ENCODE measurements at regions not wholly inside any gene's neighbourhood (a gene's known extent, or its start where the extent isn't known, plus 50 kb on each side); places are given as distances from the start of the nearest gene placed in this dataset.
"Not testable (repeated sequence)": the region's sequence is repeated elsewhere in the genome, so short reads cannot be mapped to it uniquely, and the experiment has no call there.

DNA sequence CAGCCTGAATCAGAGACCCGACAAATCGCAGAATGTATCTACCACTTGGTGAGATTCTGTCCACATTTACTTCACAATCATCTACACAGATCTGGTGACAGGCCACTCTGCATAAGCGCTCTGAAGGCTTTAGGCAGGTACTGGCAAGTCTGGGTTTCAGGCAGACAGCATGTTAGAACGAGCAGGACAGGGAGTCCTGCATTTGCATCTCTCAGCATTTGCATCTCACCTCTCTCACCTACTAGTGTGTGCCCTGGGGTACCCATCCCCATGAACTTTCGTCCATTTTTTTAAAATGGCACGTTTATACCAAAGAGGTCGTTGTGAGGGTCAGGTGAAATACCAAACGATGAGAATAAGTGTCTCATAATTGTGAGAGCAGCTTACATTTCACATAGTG is 108.2 kb downstream of the SPATA31A1 start:
- DNase-seq (ENCODE audit: low read depth): not testable (repeated sequence)

DNA sequence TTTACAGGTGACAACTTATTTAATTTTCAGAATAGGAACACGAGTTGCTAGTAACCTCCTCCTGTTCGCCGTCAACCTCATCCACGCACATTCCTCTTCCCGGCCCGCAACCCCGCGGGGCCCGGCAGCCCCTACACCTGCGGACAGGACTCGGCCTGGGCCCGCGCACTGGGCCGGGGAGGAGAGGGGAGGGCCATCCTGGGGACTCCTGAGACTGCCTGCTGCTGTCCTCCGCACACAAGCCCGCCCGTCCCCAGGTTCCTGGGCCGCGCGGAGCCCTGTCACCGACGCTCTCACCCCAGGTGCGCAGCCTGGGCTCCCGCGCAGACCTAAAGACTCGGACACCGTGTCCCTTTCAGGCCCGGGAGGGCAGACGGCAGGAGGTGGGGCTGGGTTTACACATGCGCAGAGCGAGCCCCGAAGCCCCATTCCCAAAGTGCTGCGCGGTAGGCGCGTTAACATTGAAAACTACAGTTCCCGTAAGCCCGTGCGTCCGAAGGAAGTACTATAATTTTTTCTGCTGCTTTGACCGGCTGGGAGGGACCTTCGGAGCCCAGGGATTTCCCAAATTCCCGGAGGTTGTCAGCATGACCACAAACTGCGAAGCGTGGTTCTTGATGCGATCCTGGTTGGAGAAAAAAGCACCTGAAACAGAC is 108.8 kb downstream of the SPATA31A1 start:
- peak; percentile 73 for DNase-seq (ENCODE audit: low read depth)

DNA sequence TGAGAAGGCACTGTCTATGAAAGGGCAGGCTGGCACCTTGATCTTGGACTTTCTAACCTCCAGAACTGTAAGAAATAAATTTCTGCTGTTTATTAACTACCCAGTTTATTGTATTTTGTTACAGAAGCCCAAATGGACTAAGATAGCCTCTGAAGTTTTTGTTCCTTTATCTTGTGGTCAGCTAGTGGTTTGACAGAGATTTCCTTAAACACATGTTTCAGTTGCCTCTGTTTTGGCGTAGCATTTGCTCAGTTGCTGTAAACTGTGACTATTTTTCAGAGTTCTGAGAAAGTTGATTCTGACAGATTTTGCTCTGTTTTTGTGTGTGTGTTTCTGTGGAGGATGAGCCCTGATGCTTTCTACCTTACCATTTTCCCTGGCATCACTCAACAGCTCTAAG is 119.0 kb downstream of the SPATA31A1 start:
- DNase-seq (ENCODE audit: low read depth): not testable (repeated sequence)

DNA sequence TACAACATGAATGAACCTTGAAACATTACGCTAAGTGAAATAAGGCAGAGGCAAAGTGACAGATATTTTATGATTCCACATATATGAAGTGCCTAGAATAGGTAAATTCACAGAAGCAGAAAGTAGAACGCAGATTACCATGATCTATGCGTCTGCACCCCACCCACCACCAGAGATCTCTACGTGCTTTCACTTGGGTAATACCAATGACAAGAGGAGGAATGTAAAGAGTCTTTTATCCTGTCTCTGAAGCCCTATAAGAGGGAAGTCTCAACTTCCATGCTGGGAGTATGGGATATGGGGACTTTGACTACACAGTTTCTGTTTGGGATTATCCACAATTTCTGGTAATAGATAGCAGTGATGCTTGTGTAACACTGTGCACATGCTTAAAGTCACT is 127.6 kb downstream of the SPATA31A1 start:
- DNase-seq (ENCODE audit: low read depth): not testable (repeated sequence)

DNA sequence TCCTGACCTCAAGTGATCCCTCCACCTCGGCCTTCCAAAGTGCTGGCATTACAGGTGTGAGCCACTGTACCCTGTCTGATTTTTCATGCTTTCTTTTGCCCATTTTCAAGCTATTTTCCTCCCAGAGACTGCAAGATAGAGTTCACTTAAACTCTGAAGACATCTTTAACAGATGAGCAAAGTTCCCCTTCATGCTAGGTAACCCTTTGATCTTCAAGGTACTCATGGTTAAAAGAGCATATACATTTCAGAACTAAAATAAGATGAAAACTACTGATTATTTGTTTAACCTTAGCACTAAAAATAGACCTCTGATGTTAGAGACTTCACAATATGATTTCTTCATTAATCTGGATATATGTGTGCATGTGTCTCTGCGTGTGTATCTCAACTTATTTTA is 128.4 kb downstream of the SPATA31A1 start:
- DNase-seq (ENCODE audit: low read depth): not testable (repeated sequence)

DNA sequence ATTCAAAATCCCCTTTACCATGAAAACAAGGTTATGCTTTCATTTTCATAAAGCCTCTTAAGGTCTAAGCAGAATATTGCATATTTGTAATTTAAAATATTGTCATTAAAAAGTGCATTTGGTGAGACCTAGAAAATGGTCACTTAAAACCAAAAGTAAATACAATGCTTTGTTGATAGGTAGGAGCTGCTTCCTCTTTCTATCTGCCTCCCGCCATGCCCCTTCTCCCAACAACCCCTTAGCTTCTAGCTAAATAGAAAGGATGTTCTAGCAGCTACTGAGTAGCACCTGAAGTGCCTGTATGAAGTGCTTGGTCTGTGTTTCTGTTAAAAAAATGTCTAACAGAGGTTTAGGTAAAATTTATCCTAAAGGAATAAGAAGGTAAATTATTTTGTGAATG is 128.8 kb downstream of the SPATA31A1 start:
- DNase-seq (ENCODE audit: low read depth): not testable (repeated sequence)

DNA sequence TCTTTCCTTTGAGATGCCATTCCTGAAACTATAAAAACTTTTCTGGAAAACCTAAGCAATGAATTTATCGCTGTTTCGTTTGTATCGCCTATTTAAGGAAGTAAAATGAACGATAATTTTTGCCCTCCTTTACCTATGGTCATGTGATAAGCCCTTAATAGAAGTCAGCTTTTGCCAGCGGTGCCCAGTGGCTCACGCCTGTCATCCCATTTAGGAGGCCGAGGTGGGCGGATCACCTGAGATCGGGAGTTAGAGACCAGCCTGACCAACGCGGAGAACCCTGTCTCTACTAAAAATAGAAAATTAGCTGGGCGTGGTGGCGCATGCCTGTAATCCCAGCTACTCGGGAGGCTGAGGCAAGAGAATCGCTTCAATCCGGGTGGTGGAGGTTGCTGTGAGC is 132.0 kb downstream of the SPATA31A1 start:
- not testable (repeated sequence) for DNase-seq (ENCODE audit: low read depth)

DNA sequence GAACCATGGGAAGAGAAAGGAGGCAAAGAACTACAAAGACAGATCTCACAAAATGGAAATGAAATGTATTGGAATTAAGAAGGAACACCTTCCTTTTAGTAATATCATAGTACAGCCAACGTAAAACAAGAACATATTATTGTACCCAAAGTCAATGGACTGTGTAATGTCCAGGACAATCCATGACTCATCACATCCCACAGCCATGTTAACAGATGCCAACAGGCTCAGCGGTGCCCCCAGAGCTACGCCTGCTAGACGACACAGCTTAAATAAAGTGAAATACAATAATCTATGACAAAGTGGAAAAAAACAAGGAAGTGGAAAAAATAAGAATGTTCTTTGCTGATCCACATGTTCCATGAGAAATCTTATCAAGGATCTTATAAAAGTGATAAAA is 140.8 kb downstream of the SPATA31A1 start:
- DNase-seq (ENCODE audit: low read depth): not testable (repeated sequence)

DNA sequence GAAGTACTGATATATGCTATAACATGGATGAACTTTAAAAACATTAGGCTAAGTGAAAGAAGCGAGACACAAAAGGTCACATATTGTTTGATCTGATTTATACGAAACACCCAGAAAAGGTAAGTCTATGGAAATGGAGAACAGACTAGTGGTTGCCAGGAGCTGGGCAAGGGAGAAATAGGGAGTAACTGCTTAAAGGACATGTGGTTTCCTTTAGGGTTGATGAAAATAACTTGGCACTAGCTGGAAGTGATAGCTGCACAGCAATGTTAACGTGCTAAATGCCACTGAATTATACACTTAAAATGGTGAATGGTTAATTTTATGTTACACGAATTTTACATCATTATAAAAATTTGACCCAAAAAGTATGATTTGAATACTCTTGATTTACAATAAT is 147.7 kb downstream of the SPATA31A1 start:
- not testable (repeated sequence) for DNase-seq (ENCODE audit: low read depth)

DNA sequence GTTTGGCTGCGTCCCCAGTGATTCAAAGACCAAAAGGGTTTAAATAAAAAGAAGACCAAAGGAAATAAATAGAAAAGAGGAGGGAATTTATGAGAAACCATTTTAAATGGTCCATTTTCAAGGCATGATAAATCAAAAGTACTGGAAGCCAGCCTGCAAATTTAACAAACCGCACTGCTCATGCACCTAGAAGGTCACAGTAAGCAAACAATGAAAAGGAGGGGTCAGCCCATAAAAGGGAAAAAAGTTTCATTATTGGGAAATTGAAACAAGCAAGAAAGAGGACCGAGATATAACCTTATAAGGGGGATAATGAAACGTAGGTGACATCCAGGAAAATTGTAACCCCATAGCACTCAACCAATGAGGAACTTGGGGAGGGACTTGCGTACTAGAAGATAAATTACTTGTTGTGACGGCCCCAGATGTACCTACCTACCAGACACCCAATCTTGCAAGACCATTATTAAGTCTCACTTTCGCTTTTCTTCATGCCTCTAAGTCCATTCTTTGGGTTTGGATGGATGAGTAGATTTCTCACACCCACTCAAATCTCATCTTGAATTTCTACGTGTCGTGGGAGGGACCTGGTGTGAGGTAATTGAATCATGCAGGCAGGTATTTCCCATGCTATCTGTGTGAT is 172.0 kb downstream of the SPATA31A1 start:
- not testable (repeated sequence) for DNase-seq (ENCODE audit: low read depth)

DNA sequence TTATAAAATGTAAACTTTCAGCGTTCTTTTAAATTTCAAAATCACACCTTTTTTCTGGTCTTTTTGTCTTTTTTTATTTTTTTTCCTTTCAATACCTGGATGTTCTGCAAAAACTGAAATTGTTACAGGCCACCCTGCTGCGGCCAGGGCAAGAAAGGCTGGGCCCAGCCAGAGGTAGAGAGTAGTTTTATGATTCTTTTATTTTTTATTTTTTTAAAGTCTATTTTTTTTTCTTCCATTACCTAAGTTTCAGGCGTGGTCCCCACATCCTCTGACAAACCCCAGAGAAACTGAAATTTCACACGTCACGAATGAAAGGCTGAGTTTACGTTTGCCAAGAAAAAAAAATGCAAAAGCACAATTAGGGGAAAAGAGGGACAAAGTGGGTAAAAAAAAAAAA is 177.1 kb downstream of the SPATA31A1 start:
- DNase-seq (ENCODE audit: low read depth): not testable (repeated sequence)

DNA sequence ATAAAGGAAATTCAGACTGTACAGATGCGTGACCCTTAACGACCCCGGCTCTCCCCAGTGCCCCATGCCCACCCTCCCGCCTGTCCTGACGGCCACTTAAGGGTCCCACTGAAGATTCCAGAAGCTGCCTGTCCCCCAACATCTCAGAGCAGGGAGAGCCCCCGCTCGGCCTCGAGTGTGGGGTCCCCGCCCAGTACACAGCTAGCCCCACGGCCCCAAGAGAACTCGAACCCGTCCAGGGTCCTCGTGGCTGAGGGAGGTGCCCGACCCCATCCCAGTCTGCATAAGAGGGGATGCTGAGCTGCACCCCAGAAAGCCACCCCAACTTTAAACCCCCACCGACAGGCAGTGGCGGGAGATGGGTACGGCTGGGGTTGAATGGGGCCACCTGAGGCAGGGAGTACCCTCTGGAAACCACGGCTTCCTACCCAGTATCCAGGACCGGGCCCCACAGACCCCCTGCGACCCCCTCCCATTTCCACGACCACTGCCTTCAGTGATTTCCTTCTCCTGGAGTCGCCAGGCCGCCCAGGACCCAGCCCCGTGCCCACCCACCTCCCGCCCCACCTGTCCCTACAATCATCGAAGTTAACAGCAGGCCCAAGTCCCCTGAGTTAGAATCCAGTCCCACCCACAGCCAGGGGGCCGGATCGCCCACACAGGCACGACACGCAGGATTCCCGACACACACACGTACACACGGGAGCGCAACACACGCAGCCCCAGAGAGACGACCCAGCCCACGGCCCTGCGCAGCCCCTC is 177.7 kb downstream of the SPATA31A1 start:
- DNase-seq (ENCODE audit: low read depth): not testable (repeated sequence)

DNA sequence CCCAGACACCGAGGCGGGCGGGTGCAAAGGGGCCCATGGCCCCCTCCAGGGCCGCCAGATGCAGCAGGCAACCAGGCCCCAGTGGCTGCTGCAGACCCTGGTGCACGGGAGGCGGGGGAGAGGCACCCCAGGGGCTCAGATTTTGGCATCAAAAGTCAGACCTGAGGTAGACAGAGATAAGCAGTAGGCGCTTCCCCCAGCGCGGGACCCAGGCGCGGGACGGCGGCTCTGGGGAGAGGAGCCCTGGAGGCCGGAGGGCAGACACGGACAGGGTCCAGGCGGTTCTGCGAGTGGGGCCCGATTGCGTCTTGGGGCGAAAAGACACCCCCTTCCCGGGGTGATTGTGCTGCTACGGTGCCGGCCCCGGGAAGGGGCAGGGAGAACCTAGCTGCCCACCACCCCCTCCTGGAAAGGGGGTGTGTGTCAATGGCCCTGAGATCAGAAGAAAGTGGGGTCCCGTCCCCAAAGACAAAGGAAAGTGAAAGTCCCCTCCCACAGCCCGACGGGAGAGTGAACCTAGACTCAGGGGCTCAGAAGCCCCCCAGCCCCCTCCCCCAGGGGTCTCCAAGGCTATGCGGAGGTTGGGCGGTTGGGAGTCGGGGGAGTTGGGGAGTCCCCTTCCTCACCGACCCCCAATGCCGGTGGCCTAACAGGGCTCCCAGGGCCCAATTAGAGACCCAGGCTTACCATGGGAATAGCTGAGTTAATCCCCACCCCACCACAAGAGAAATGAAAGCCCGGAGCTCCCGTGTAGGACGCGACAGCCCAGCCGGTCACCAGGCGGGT is 178.5 kb downstream of the SPATA31A1 start:
- DNase-seq (ENCODE audit: low read depth): not testable (repeated sequence)

DNA sequence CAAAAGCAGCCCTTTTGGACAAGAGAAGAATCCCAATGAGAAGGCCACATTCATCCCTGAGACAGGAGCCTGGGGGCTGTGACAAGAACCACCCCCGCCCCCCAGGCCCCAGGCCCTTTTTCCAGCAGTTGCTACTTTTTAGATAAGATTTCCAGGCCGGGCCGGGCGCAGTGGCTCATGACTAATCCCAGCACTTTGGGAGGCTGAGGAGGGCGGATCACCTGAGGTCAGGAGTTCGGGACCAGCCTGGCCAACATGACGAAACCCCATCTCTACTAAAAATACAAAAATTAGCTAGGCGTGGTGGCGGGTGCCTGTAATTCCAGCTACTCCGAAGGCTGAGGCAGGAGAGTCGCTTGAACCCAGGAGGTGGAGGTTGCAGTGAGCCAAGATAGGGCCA is 179.4 kb downstream of the SPATA31A1 start:
- DNase-seq (ENCODE audit: low read depth): not testable (repeated sequence)

DNA sequence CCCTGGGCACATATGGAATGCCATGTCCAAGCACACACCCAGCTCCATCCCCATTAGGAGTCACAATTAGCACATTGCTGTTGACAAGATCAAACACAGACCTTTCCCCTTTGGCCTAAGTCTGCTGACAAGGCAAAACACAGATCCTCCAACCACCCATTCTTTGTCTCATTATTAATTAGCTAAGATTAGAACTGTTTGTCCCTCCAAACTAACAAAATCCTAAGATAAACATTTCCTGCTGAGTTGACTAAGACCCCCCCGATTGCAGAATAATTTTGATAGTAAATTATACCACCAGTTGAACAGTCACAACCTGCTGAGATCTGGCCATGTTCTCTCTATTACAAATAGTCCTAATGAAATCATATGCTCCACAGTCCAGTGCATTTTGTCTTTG is 186.7 kb downstream of the SPATA31A1 start:
- not testable (repeated sequence) for DNase-seq (ENCODE audit: low read depth)

DNA sequence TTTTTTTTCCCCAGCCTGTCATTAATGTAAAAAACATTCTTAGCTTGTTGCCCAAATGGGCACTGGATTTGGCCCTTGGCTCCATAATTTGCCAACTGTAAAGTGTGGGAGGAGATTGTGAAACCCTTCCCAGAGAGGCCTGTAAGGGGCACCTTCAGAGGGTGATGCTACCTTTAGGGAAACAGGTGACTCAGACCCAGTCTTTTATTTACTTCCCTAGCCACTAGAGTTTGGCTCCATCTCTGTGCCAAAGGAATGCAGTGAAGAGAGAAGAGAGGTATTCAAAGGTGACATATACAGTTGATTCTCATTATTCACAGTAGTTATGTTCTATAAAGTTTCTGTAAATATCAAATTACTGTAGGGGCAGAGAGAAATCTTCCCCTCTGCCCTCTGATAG is 189.6 kb downstream of the SPATA31A1 start:
- not testable (repeated sequence) for DNase-seq (ENCODE audit: low read depth)

DNA sequence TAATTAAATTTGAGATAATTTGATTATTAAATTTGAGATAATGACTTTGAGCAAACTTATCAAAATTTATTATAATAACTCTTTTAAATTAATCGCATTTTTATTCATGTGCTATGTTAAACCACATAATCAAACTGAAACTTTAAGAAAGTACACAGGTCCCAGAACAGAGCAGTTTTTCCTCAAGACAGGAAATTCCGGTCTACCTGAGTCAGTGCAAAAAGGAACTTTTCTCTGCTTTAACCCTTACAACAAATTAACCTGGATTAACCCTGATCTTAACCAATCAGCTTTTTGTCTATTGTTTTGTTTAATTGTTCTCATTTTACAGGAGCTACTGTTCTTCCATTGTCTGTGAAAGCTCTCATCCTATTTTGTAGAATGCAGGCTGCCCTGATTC is 195.1 kb downstream of the SPATA31A1 start:
- not testable (repeated sequence) for DNase-seq (ENCODE audit: low read depth)

DNA sequence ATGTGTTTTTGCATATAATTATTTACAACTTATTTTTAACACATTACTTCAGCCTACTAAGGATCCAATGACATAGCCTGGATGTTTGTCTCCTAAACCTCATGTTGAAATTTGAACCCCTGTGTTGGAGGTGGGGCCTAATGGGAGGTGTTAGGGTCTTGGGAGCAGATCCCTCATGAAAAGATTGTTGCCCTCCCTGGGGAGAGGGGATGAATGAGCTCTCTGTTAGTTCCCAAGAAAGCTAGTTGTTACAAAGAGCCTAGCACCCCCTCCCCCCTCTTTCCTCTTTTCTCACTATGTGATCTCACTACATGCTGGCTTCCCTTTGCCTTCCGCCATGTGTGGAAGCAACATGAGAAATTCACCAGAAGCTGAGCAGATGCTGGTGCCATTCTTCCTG is 196.1 kb downstream of the SPATA31A1 start:
- not testable (repeated sequence) for DNase-seq (ENCODE audit: low read depth)

DNA sequence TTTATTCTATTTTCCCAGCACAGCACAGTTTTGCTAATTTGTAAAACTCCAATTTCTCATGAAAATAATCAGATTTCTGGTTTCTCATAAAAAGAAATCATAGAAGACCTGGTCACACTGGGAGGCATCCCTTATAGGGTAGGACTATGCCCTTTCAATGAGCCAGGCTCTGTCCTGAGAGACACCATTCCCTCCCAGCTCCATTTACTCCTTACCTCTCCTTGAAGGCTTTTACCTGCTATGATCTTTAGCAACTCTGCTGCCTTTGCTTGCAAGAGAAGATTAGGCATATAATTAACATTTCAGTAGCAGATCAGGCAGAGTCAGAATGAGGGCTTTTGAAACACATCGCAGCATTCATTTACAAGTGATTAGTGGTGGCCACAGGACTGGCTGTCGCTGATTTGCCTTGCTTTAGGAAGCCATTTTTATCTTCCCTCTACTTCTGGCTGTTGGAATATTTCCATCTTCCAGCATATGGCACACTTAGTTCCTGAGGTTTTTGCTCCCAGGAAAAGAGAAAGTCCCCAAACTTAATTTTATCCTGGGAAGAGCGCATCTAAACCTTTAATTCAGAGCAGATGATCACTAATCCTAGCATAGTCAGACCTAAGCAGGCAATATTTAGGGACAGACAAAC is 196.9 kb downstream of the SPATA31A1 start:
- not testable (repeated sequence) for DNase-seq (ENCODE audit: low read depth)

DNA sequence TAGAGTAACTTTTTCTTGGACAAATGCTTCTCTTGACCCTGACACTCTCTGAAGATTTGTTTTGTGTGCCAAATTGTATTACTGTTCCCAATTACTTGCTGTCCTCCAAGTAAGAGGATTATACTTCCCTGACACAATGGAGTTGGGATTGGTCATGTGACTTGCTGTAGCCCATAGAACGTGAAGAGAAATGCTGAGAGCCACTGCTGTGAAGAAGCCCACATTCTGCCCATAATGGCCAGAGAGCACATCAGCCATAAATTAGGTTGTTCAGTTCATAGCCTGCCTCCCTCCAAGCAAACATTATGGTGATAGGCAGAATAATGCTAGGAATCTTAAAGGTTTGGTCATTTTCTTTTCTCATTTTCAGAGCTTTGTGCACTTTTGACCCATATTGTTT is 198.9 kb downstream of the SPATA31A1 start:
- DNase-seq (ENCODE audit: low read depth): not testable (repeated sequence)

DNA sequence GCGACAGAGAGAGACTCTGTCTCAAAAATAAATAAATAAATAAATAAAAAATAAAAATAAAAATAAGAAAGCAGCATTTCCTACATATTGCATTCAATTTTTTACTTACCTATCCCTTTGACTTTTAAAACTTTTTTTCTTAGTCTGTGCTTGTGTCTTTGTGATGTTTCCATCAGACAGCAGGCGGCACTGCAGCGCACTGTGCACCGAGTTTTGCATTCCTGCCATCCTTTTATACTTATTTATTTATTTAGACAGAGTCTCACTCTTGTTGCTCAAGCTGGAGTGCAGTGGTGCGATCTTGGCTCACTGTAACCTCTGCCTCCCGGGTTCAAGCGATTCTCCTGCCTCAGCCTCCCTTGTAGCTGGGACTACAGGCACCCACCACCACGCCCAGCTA is 203.9 kb downstream of the SPATA31A1 start:
- DNase-seq (ENCODE audit: low read depth): not testable (repeated sequence)

DNA sequence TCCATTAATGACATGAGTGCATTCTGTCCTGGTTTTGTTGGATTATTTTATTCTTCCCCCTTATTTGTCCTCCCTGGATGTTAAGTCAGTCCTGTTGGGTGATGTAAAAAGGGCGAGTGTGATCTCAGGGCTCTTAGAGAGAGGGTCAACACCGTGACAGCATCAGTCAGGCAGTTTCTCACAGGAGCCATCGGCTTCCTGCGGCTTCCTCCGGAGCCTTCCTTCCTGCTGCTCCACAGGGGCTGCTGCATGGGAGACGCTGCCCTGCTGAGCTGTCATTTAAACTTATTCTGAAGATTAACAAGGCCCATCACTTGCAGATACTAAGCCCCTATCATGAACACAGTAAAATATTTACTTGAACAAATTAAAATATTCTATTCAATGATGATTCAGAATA is 211.3 kb downstream of the SPATA31A1 start:
- DNase-seq (ENCODE audit: low read depth): not testable (repeated sequence)
